Panc1 (cell line): ENCODE measurements at regions not wholly inside any gene's neighbourhood (a gene's known extent, or its start where the extent isn't known, plus 50 kb on each side); places are given as distances from the start of the nearest gene placed in this dataset.

Source experiments
- CTCF ChIP-seq: fragments of 450-650 bp; IDR thresholded peaks from 2 replicates; pipeline ENCODE4 v1.5.1; 2017; ENCODE audit warnings: mild to moderate bottlenecking
- TCF7L2 ChIP-seq: IDR thresholded peaks from 2 replicates; pipeline ENCODE4 v1.6.1; 2011; ENCODE audit warnings: mild to moderate bottlenecking, low read depth, low read length, inconsistent platforms

- no peak for TF ChIP-seq CTCF
- no peak for TF ChIP-seq TCF7L2
Measured at GRCh38 chr13:89486065-89486464, 1814.9 kb downstream of the SLITRK5 start.
